ENCODE measurements at regions not wholly inside any gene's neighbourhood (a gene's known extent, or its start where the extent isn't known, plus 50 kb on each side); places are given as distances from the start of the nearest gene placed in this dataset.

GRCh38 chr5:165497707-165498106, 1992.3 kb downstream of the MAT2B start:
- Histone ChIP-seq H3K9me3 (replicated peaks; ENCODE audit: control insufficient read depth, insufficient read depth, low read length) (no peaks in the 10 kb centered on the region), H3K79me2 (ENCODE audit: control insufficient read depth, insufficient read depth, low read length) (no peaks in the 10 kb centered on the region), H3K36me3 (ENCODE audit: control insufficient read depth in 2 of 2, insufficient read depth in 2 of 2, low read length in 1 of 2) (no peaks in the 10 kb centered on the region), H4K20me1 (ENCODE audit: control insufficient read depth, insufficient read depth) (no peaks in the 10 kb centered on the region), H2AFZ (ENCODE audit: control insufficient read depth, low read depth, low read length) (no peak overlapping the region), H3K27ac (ENCODE audit: control insufficient read depth, insufficient read depth) (no peak overlapping the region), H3K4me1 (ENCODE audit: control insufficient read depth, insufficient read depth, low read length) (no peaks in the 10 kb centered on the region), H3K27me3 (replicated peaks in 1 of 2; ENCODE audit: control insufficient read depth in 2 of 2, insufficient read depth in 2 of 2, low read length in 1 of 2) (no peaks in the 10 kb centered on the region), H3K9ac (ENCODE audit: control insufficient read depth, insufficient read depth, low read length) (no peak overlapping the region), H3K4me3 (no peak overlapping the region), H3K4me2 (ENCODE audit: control insufficient read depth, insufficient read depth) (no peak overlapping the region)
- TF ChIP-seq ZBTB33 (IDR thresholded peaks at IDR 0.05) (no peak), CTCF (IDR thresholded peaks at IDR 0.05 in 2 of 3, conservative IDR thresholded peaks at IDR 0.05 in 1 of 3; ENCODE audit: control insufficient read depth in 2 of 3, extremely low read depth in 1 of 3, insufficient read depth in 1 of 3, low read depth in 3 of 3, low read length in 3 of 3) (peak in 2 of 3 experiments; percentile 7 to 39; a peak in 2 of 6 replicates), RAD21 (IDR thresholded peaks at IDR 0.05; ENCODE audit: insufficient read depth, low read depth, low read length) (0 out of 2 replicates have a peak, but pooled peaks have one; percentile 2)
- intact Hi-C loops (cut with micrococcal nuclease; ENCODE audit: unreplicated experiment) = no loop called here
- ChIA-PET CTCF (no interaction called here), SMC1A (ENCODE audit: uncharacterized antibody, unreplicated experiment) (no interaction called here), POLR2A (no interaction called here), RAD21 (ENCODE audit: unreplicated experiment) (no interaction called here)
- peak; percentile 74 for ATAC-seq
- in situ Hi-C loops (cut with MboI) = no loop called here
- 8% methylated on average over 5 of the region's 5 CpGs for WGBS (ENCODE audit: insufficient coverage, insufficient replicate concordance, low lambda C conversion rate, missing lambda C conversion rate)
- no TSS peak for BruUV-seq (replicated peaks)
- no peak for FAIRE-seq
- DNase-seq (ENCODE audit: low read depth, low spot score) = no peak

Data from GM12878 (cell line).